Right atrium auricular region (tissue), 2 donors: ENCODE measurements at regions not wholly inside any gene's neighbourhood (a gene's known extent, or its start where the extent isn't known, plus 50 kb on each side); places are given as distances from the start of the nearest gene placed in this dataset.

ENCODE experiments used
- DNase-seq: peaks from one replicate; pipeline ENCODE4 v3.0.0-alpha.2; 2019; ENCODE audit warnings: low spot score
- H3K27ac ChIP-seq, 2 donors: fragments of 200-600 bp; sonication (generic); 1 replicate in 1 of 2; 2 replicates in 1 of 2; pipeline ENCODE4 v1.5.1; 2016 to 2019
- H3K27me3 ChIP-seq, 2 donors: fragments of 200-600 bp; sonication (generic); one replicate each; pipeline versions ENCODE4 v1.5.1 to v1.6.0; 2017 to 2019
- H3K36me3 ChIP-seq: fragments of 200-600 bp; sonication (generic); one replicate; pipeline ENCODE4 v1.5.1; 2016
- H3K4me1 ChIP-seq, 2 donors: fragments of 200-600 bp; sonication (generic); one replicate each; pipeline versions ENCODE4 v1.5.1 to v1.6.0; 2017 to 2019
- H3K4me3 ChIP-seq, 2 donors: fragments of 200-600 bp; sonication (generic); 1 replicate in 1 of 2; 2 replicates in 1 of 2; pipeline ENCODE4 v1.5.1; 2017 to 2019; ENCODE audit warnings: mild to moderate bottlenecking in 1 of 2, moderate library complexity in 1 of 2
- H3K9me3 ChIP-seq, 2 donors: fragments of 200-600 bp; sonication (generic); one replicate each; pipeline ENCODE4 v1.5.1; 2019
- CTCF ChIP-seq, 2 donors: fragments of 200-600 bp; sonication (generic); IDR thresholded peaks; one replicate each; pipeline ENCODE4 v1.5.1; 2019; ENCODE audit warnings: antibody characterized with exemption in 2 of 2

- Histone ChIP-seq H3K27ac (no peak overlapping the region), H3K36me3 (no peaks in the 10 kb centered on the region), H3K4me3 (no peak overlapping the region), H3K27me3 (no peaks in the 10 kb centered on the region), H3K4me1 (no peaks in the 10 kb centered on the region), H3K9me3 (no peaks in the 10 kb centered on the region)
- no peak for DNase-seq
- no peak for TF ChIP-seq CTCF (IDR thresholded peaks at IDR 0.05)
These were observed 584.4 kb upstream of the CDH4 start for GRCh38 chr20:60667641-60668040.

GRCh38 chr20:60669211-60669610, 582.9 kb upstream of the CDH4 start:
- H3K36me3 ChIP-seq, result no peaks in the 10 kb centered on the region
- no peak for TF ChIP-seq CTCF (IDR thresholded peaks at IDR 0.05)
- no peaks in the 10 kb centered on the region for H3K4me1 ChIP-seq
- no peaks in the 10 kb centered on the region for H3K27me3 ChIP-seq
- no peak for DNase-seq
- no peak overlapping the region for H3K27ac ChIP-seq
- no peak overlapping the region for H3K4me3 ChIP-seq
- H3K9me3 ChIP-seq, result no peaks in the 10 kb centered on the region

GRCh38 chr20:60676011-60676410, 576.0 kb upstream of the CDH4 start:
- Histone ChIP-seq H3K36me3 (no peaks in the 10 kb centered on the region), H3K9me3 (no peaks in the 10 kb centered on the region), H3K27ac (no peak overlapping the region), H3K27me3 (no peaks in the 10 kb centered on the region), H3K4me3 (no peak overlapping the region), H3K4me1 (no peaks in the 10 kb centered on the region)
- TF ChIP-seq CTCF (IDR thresholded peaks at IDR 0.05), result no peak
- no peak for DNase-seq

- H3K27ac ChIP-seq, result no peak overlapping the region
- no peak for TF ChIP-seq CTCF (IDR thresholded peaks at IDR 0.05)
- H3K36me3 ChIP-seq, result no peaks in the 10 kb centered on the region
- DNase-seq, result no peak
- H3K9me3 ChIP-seq, result peaks cover 0 to 5% of the 10 kb centered on the region in 2 donors
- H3K27me3 ChIP-seq, result no peaks in the 10 kb centered on the region
- no peaks in the 10 kb centered on the region for H3K4me1 ChIP-seq
- H3K4me3 ChIP-seq, result no peak overlapping the region
These were observed 574.2 kb upstream of the CDH4 start for GRCh38 chr20:60677819-60678218.

- Histone ChIP-seq H3K4me3 (no peak overlapping the region), H3K27me3 (no peaks in the 10 kb centered on the region), H3K36me3 (no peaks in the 10 kb centered on the region), H3K27ac (no peak overlapping the region), H3K4me1 (no peaks in the 10 kb centered on the region), H3K9me3 (peaks cover 0 to 5% of the 10 kb centered on the region in 2 donors)
- DNase-seq, result no peak
- TF ChIP-seq CTCF (IDR thresholded peaks at IDR 0.05), result no peak
These were observed 571.5 kb upstream of the CDH4 start for GRCh38 chr20:60680554-60680953.

- no peak overlapping the region for H3K4me3 ChIP-seq
- no peaks in the 10 kb centered on the region for H3K4me1 ChIP-seq
- no peaks in the 10 kb centered on the region for H3K36me3 ChIP-seq
- no peaks in the 10 kb centered on the region for H3K27me3 ChIP-seq
- TF ChIP-seq CTCF (IDR thresholded peaks at IDR 0.05), result no peak
- H3K9me3 ChIP-seq, result no peaks in the 10 kb centered on the region
- no peak overlapping the region for H3K27ac ChIP-seq
- DNase-seq, result no peak
These were observed 564.8 kb upstream of the CDH4 start for GRCh38 chr20:60687213-60687612.
